DOHH2 (cell line): ENCODE measurements at regions not wholly inside any gene's neighbourhood (a gene's known extent, or its start where the extent isn't known, plus 50 kb on each side); places are given as distances from the start of the nearest gene placed in this dataset.
"Not testable (repeated sequence)": the region's sequence is repeated elsewhere in the genome, so short reads cannot be mapped to it uniquely, and the experiment has no call there.

Experiments used
- H3F3A ChIP-seq: fragments of 200-600 bp; sonication (generic), shearing (Covaris generic); 2 replicates; pipeline ENCODE4 v1.6.0; 2016; ENCODE audit warnings: antibody characterized with exemption, mild to moderate bottlenecking; ENCODE audit not compliant: control insufficient read depth, insufficient read depth
- H3K27ac ChIP-seq: fragments of 200-600 bp; sonication (generic); 2 replicates; pipeline ENCODE4 v1.5.1; 2014; ENCODE audit warnings: low read depth, mild to moderate bottlenecking, low read length, moderate library complexity
- H3K27me3 ChIP-seq: fragments of 200-600 bp; sonication (generic); 2 replicates; pipeline ENCODE4 v1.6.1; 2014; ENCODE audit warnings: mild to moderate bottlenecking, low read length, mixed read lengths; ENCODE audit not compliant: control insufficient read depth
- H3K36me3 ChIP-seq: fragments of 200-600 bp; sonication (generic); 2 replicates; pipeline ENCODE4 v1.6.1; 2014; ENCODE audit warnings: mild to moderate bottlenecking, low read length, moderate library complexity, mixed read lengths; ENCODE audit not compliant: control insufficient read depth
- H3K4me1 ChIP-seq: fragments of 200-600 bp; sonication (generic); 2 replicates; pipeline ENCODE4 v1.6.1; 2014; ENCODE audit warnings: mild to moderate bottlenecking, low read length, mixed read lengths; ENCODE audit not compliant: control insufficient read depth
- H3K4me2 ChIP-seq: fragments of 200-600 bp; sonication (generic); 2 replicates; pipeline ENCODE4 v1.6.0; 2014; ENCODE audit warnings: mild to moderate bottlenecking, low read length, moderate library complexity
- H3K4me3 ChIP-seq: fragments of 200-600 bp; sonication (generic); 2 replicates; pipeline ENCODE4 v1.5.1; 2014; ENCODE audit warnings: mild to moderate bottlenecking, low read length, mixed read lengths
- H3K79me2 ChIP-seq: fragments of 200-600 bp; sonication (generic); 2 replicates; pipeline ENCODE4 v1.6.1; 2014; ENCODE audit warnings: mild to moderate bottlenecking, low read length, mixed read lengths; ENCODE audit not compliant: control insufficient read depth
- H3K9me2 ChIP-seq: fragments of 200-600 bp; sonication (generic); replicated peaks from 2 replicates; pipeline ENCODE4 v1.6.1; 2014; ENCODE audit warnings: mild to moderate bottlenecking, low read length, mixed read lengths; ENCODE audit not compliant: control insufficient read depth
- H3K9me3 ChIP-seq: fragments of 200-600 bp; sonication (generic); 2 replicates; pipeline ENCODE4 v1.6.1; 2014; ENCODE audit warnings: antibody characterized with exemption, low read length, mixed read lengths; ENCODE audit not compliant: control insufficient read depth, insufficient read depth
- H4K20me1 ChIP-seq: fragments of 200-600 bp; sonication (generic); 2 replicates; pipeline ENCODE4 v1.6.0; 2014; ENCODE audit warnings: low read depth, mild to moderate bottlenecking, antibody characterized with exemption, low read length, moderate library complexity; ENCODE audit not compliant: control insufficient read depth, insufficient read depth
- EZH2phosphoT487 ChIP-seq: fragments of 200-600 bp; sonication (generic); IDR thresholded peaks from 2 replicates; pipeline ENCODE4 v1.6.1; 2017; ENCODE audit warnings: borderline replicate concordance, mild to moderate bottlenecking, antibody characterized with exemption, low read length, moderate library complexity, mixed read lengths
- TF ChIP-seq, protein P1 (sequence below): fragments of 200-600 bp; sonication (generic); IDR thresholded peaks from one replicate; pipeline ENCODE4 v1.5.1; 2014; ENCODE audit warnings: antibody characterized with exemption, mild to moderate bottlenecking, low read depth, low read length; ENCODE audit not compliant: poor library complexity, severe bottlenecking

DNA sequence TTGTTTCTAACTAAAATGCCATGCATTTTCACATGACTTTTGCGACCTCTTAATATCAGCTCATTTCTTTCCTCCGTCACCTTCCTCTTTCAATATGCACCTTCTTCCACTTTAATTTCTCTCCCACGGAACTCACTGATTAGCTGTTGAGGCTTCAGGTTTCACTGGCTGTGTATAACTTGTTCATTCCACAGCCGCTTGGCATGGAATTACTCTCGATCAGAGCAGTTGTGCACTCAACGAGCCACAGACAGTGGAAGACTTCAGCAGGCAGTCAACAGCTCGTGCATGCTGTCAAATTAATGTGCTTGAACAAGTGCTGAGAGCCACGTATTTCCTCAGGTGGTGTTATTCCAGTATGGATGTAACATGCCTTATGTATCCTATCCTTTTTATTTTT is 491.2 kb upstream of the DDX18 start:
- no peaks in the 10 kb centered on the region for H4K20me1 ChIP-seq
- no peak overlapping the region for H3K4me3 ChIP-seq
- H3K27me3 ChIP-seq = no peaks in the 10 kb centered on the region
- no peak overlapping the region for H3K4me2 ChIP-seq
- no peaks in the 10 kb centered on the region for H3K9me3 ChIP-seq
- H3K79me2 ChIP-seq = no peaks in the 10 kb centered on the region
- TF ChIP-seq, protein P1, sequence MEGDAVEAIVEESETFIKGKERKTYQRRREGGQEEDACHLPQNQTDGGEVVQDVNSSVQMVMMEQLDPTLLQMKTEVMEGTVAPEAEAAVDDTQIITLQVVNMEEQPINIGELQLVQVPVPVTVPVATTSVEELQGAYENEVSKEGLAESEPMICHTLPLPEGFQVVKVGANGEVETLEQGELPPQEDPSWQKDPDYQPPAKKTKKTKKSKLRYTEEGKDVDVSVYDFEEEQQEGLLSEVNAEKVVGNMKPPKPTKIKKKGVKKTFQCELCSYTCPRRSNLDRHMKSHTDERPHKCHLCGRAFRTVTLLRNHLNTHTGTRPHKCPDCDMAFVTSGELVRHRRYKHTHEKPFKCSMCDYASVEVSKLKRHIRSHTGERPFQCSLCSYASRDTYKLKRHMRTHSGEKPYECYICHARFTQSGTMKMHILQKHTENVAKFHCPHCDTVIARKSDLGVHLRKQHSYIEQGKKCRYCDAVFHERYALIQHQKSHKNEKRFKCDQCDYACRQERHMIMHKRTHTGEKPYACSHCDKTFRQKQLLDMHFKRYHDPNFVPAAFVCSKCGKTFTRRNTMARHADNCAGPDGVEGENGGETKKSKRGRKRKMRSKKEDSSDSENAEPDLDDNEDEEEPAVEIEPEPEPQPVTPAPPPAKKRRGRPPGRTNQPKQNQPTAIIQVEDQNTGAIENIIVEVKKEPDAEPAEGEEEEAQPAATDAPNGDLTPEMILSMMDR = no peak
- no peak for TF ChIP-seq EZH2phosphoT487
- no peak overlapping the region for H3K27ac ChIP-seq
- no peaks in the 10 kb centered on the region for H3K4me1 ChIP-seq
- H3K9me2 ChIP-seq = no peaks in the 10 kb centered on the region
- no peaks in the 10 kb centered on the region for H3K36me3 ChIP-seq
- no peaks in the 10 kb centered on the region for H3F3A ChIP-seq

DNA sequence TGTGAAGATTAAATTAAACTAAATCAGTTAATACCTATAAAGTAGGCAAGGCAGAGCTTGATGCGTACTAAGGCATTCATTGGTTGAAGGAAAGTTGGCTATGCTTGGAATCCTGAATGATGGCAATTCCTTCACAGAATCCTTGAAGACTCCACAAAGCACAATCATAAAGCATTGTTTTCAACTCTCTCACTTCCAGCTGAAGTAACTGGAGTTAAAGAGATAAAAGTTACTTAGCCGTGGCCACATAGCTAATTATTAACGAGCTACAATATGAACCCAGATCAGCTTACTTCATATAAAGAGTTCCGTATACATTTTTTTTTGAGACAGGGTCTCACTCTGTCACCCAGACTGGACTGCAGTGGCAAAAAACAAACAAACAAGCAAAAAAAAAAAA is 483.9 kb upstream of the DDX18 start:
- Histone ChIP-seq H3K4me3 (no peak overlapping the region), H3K9me2 (no peaks in the 10 kb centered on the region), H3K27ac (no peak overlapping the region), H3K4me1 (no peaks in the 10 kb centered on the region), H3K4me2 (no peak overlapping the region), H3K9me3 (no peaks in the 10 kb centered on the region), H3F3A (no peaks in the 10 kb centered on the region), H4K20me1 (no peaks in the 10 kb centered on the region), H3K27me3 (no peaks in the 10 kb centered on the region), H3K36me3 (no peaks in the 10 kb centered on the region), H3K79me2 (no peaks in the 10 kb centered on the region)
- TF ChIP-seq EZH2phosphoT487 = no peak
- TF ChIP-seq, protein P1 = no peak

DNA sequence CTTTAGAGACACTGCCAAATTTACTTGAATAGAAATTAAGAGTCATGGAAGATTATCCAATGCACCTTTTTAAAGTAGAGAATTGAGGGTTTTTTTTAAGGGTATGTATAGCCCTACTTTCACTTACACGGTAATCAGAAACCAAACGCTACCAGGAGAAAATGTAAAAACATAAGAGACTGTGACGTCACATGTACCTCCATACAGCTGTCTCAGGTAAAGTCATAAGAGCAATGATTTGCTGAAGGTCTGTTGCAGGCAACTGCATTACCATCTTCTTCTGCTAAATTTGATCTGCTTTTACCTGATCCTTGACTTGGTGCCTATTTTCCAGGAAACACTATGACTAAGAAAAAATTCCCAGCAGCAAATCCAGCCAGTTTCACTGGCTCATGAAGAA is 478.5 kb upstream of the DDX18 start:
- H3K27ac ChIP-seq = no peak overlapping the region
- H4K20me1 ChIP-seq = no peaks in the 10 kb centered on the region
- H3K4me1 ChIP-seq = no peaks in the 10 kb centered on the region
- no peak for TF ChIP-seq EZH2phosphoT487
- TF ChIP-seq, protein P1 = no peak
- no peaks in the 10 kb centered on the region for H3K79me2 ChIP-seq
- H3K9me2 ChIP-seq = no peaks in the 10 kb centered on the region
- H3K27me3 ChIP-seq = no peaks in the 10 kb centered on the region
- H3K4me3 ChIP-seq = no peak overlapping the region
- no peaks in the 10 kb centered on the region for H3K9me3 ChIP-seq
- H3K36me3 ChIP-seq = no peaks in the 10 kb centered on the region
- no peak overlapping the region for H3K4me2 ChIP-seq
- H3F3A ChIP-seq = no peaks in the 10 kb centered on the region

DNA sequence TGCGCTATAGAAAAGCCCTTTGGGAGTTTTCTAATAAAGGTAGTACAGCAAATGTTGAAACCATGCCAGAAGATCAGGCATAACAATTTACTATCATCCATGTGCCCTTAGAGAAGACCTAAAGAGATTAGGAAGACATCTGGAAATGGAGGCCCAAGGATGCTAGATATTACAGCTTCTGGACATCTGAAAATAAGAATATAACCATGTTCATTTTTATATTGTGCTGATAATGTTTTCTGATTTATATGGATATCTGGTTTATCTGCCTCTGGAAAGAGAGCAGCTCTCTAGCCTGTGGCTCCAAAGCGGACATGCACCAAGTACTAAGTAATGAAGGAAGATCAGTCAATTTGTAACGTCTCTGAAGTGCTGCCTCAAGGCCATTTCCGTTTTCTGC is 478.0 kb upstream of the DDX18 start:
- H3K27ac ChIP-seq = no peak overlapping the region
- H3K79me2 ChIP-seq = no peaks in the 10 kb centered on the region
- H3K9me3 ChIP-seq = no peaks in the 10 kb centered on the region
- H3F3A ChIP-seq = no peaks in the 10 kb centered on the region
- no peak for TF ChIP-seq EZH2phosphoT487
- TF ChIP-seq, protein P1 = no peak
- no peak overlapping the region for H3K4me2 ChIP-seq
- H3K27me3 ChIP-seq = no peaks in the 10 kb centered on the region
- H3K9me2 ChIP-seq = no peaks in the 10 kb centered on the region
- no peaks in the 10 kb centered on the region for H3K36me3 ChIP-seq
- no peak overlapping the region for H3K4me3 ChIP-seq
- no peaks in the 10 kb centered on the region for H3K4me1 ChIP-seq
- H4K20me1 ChIP-seq = no peaks in the 10 kb centered on the region

DNA sequence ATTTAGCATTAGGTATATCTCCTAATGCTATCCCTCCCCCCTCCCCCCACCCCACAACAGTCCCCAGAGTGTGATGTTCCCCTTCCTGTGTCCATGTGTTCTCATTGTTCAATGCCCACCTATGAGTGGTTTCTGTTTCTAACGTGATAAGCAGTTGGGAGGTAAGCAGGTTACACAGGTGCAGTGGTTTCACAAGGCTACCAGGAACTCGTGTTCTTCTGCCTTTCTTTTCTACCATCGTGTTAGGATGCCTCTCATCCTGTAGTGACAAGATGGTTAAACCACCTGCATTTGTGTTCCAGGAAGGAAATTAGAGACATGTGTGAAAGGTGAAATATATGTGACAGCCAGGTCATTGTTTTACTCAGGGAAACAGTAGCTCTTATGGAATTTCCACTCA is 476.5 kb upstream of the DDX18 start:
- H3K79me2 ChIP-seq, H3K9me3 ChIP-seq, H4K20me1 ChIP-seq, H3F3A ChIP-seq, H3K36me3 ChIP-seq, H3K9me2 ChIP-seq, H3K27me3 ChIP-seq, H3K4me2 ChIP-seq, H3K4me1 ChIP-seq, H3K4me3 ChIP-seq, H3K27ac ChIP-seq: not testable (repeated sequence)
